Stimulated activated CD4-positive, alpha-beta T cell treated with anti-CD3 and anti-CD28 coated beads, Interleukin-4, amount 100 ng/mL, for 24 hours (primary cell): ENCODE measurements at regions not wholly inside any gene's neighbourhood (a gene's known extent, or its start where the extent isn't known, plus 50 kb on each side); places are given as distances from the start of the nearest gene placed in this dataset.

Source experiments
- DNase-seq: peaks from one replicate; pipeline ENCODE4 v3.0.0-alpha.2; 2020

GRCh38 chr13:99819967-99820366 is 151.6 kb downstream of the ZIC5 start:
- no peak for DNase-seq

GRCh38 chr13:99816321-99816720 is 155.2 kb downstream of the ZIC5 start:
- no peak for DNase-seq

GRCh38 chr13:99813336-99814095 is 158.1 kb downstream of the ZIC5 start:
- DNase-seq, result no peak

DNA sequence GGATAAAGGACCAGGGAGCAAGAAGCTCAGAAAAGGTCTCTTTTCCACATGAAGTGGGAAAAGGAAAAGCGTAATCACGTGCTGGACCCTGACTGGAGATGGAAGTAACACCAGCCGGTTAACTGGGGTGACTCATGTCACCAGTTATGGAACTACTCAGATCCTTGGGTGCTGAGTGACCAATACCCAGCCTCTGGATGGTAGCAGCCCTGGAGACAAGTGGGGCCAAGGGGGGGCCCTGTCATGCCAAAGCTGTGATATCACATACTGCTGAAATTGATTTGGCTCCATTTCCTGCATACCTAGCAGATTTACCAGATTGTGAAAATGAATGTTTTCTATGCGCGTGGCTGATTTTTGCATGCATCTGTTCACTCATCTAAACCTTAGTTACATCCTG is 158.9 kb downstream of the ZIC5 start:
- no peak for DNase-seq

GRCh38 chr13:99811067-99811700 is 160.4 kb downstream of the ZIC5 start:
- DNase-seq, result no peak

GRCh38 chr13:99809926-99810325 is 161.6 kb downstream of the ZIC5 start:
- DNase-seq, result no peak

DNA sequence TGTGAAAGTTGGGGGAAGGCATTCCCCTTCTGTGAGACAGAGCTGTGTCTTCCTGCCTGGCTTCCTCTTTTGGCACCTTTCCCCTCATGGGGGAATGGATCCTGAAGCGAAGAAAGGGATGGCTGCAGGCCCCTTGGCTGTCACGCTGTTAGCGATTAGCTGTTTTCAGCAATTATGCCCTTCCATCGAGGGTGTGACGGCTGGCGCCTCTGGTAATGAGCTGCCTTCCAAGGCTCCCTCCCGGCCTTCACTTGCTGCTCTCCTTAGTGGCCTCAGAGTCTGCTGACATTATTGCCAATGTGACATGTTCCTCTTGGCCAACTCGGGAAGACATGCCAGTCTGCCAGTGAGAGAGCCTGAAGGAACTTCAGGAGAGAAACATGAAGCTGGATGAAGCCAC is 162.1 kb downstream of the ZIC5 start:
- no peak for DNase-seq

- DNase-seq, result no peak
Observed at GRCh38 chr13:99808786-99809185, 162.8 kb downstream of the ZIC5 start.

- DNase-seq, result no peak
Observed at GRCh38 chr13:99806671-99807070, 164.9 kb downstream of the ZIC5 start.

DNA sequence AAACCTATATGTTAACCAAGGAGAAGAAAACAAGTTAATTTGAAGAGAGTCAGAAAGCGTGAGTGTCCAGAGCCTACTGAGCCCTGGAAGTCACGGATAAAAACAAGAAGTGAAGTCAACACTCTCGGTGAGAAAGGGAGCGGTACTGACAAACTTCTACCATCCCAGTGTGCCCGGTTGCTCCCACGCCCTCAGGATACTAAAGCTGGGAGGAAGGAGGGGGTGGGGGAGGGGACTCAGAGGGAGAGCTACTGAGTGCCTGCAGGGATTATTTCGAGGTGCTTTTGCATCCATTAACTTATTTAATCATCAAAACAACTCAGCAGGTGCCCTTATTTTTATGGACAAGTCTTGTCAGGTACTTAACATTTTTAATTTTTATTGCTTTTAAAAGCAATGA is 166.2 kb downstream of the ZIC5 start:
- DNase-seq, result no peak

- DNase-seq, result no peak
Observed at GRCh38 chr13:99803141-99803540, 168.4 kb downstream of the ZIC5 start.

- no peak for DNase-seq
Observed at GRCh38 chr13:99802416-99802815, 169.2 kb downstream of the ZIC5 start.

- DNase-seq, result no peak
Observed at GRCh38 chr13:99800951-99801350, 170.6 kb downstream of the ZIC5 start.

- no peak for DNase-seq
Observed at GRCh38 chr13:99800011-99800410, 171.6 kb downstream of the ZIC5 start.

- no peak for DNase-seq
Observed at GRCh38 chr13:99798756-99799155, 172.8 kb downstream of the ZIC5 start.

DNA sequence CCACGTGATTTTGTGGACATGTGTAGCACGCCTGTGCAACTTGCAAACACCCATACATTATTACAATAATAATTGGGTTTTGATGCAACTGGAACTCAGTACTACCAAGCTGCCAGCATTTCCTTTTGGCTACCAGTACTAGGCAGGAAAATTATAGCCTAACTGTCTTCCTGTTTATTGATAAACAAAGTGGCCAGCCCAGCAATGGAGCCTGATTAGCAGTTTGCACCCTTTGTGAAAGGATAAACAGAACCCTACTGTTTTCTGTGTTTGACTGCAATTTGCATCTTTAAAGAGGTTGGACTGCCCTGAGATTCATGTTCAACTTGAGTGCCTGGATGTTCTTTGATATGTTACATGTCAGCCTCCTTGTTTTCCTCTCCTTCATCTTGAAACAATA is 173.9 kb downstream of the ZIC5 start:
- no peak for DNase-seq

DNA sequence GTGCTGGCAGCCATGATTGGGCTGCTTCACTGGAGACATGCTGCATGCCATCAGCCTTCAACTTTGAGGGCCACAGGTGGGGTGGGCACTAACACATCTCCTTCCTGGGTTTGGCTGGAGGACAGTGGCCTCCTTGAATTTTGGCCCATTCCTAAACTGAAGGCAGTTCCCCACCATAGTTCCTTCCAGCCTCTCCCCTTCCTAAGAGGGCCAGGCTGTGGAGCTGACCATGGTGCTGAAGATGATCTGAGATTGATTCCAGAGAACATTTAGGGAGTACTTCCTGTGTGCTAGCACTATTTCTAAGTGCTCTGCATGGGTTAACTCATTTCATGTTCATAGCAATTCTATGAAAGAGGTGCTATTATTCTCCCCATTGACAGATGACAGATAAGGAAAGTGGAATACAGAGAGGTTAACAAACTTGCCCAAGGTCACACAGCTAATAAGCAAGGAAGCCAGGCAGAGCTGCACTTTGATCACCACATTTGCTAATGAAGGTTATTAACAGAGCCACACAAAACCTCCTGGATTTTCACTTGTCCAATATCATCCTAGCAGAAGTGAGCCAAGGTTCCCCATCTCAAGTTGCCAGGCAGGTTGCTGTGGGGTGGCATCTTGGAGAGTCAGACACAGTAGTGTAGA is 175.3 kb downstream of the ZIC5 start:
- DNase-seq, result peak; percentile 7

DNA sequence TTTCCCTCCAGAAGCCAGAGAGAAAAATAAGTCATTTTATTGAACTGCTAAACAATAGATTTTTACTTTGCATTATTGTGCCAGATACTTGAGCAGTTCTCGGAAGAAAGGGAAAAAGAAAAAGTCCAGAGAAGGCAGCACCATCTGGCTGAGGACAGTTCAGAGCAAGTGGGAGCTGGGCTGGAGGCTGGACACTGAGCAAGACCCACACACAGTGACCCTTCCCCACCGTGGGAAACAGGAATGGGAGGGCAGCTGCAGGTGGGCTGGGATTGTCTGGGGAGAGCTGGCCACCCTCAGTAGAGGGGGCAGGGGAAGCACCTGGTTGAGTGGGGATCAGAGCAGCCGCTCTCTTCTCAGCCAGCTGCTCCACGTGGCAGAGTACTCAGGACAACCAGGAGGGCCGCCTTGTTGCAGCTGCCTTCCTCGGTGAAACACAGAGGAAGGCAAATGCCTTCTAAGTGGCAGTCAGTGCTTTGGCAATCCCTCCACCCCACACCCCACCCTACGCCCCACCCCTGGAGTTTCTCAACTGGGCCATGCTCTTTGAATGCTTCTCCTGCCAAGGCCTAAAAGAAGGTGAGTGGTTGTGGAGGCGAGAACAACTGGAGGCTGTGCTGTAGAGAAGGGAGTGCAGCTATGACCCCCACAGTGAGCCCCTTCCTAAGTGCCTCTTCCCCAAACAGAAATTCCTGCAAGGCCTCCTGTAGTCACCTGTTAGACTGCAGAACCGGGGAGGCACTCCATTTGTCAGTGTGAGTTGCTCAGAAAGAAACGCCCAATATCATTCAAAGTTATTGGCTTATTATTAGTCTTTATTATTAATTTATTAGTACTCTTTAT is 179.3 kb downstream of the ZIC5 start:
- DNase-seq, result no peak

DNA sequence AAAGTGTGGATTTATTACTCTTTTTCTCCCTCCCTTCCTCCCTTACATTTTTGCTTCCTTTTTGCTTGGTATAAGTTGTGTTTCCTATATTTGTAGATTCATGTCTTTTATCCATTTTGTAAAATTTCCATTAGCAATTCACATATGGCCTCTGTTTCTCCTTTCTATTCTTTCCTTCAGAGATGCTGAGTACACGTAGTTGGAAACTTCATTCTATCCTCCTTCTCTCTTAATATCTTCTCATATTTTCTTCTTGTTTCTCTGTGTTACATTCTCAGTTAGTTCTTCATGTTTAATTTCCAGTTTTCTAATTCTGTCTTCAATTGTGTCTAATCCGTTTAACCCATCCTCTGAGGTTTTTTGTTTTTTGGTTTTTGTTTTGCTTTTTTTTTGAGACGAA is 188.9 kb downstream of the ZIC5 start:
- DNase-seq, result no peak

- DNase-seq, result no peak
Observed at GRCh38 chr13:99778500-99778899, 193.1 kb downstream of the ZIC5 start.

DNA sequence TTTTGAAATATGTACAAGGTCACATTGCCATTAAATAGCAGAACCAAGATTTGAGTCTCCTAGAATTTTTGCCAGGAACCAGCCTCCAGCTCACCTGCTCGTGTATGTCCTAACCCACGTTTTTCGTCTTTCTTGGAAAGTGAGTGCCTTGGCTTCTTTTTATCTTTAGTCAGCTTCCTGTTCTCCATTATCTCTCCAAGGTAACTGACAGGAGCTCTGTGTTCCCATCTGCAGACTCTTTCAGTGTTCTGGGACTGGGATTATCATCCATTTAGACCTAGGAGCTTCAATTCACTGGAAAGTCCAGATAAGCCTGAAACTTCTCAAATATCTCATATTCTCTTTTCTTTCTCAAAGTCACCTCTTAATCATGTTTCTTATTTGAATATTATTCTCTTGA is 193.7 kb downstream of the ZIC5 start:
- DNase-seq, result no peak

- DNase-seq, result no peak
Observed at GRCh38 chr13:99774644-99775043, 196.9 kb downstream of the ZIC5 start.

DNA sequence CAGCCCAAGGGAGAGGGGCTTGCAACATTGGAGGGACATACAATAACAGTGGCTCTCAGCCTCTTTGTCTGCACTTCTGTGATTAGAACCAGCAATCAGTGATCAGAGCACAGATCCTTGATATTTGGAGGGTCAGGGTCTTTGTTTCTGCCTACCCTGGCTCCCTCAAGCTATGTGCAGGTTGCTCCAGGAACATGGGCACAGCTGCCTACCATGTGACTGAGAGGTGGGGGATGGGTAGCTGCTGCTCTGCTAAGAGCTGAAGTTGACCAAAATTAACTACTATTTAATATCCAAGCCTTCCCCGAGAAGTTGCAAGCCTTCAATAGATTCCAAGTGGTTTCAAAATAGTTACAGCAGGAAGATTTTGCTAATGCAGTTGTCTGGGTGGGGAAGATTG is 202.6 kb downstream of the ZIC5 start:
- no peak for DNase-seq
